Tibial nerve (tissue), 4 donors: ENCODE measurements at regions not wholly inside any gene's neighbourhood (a gene's known extent, or its start where the extent isn't known, plus 50 kb on each side); places are given as distances from the start of the nearest gene placed in this dataset.

Experiments used
- EP300 ChIP-seq, 2 donors: sonication (generic); formaldehyde crosslinking; IDR thresholded peaks; one replicate each; pipeline ENCODE4 v1.6.1; 2017; ENCODE audit warnings: antibody characterized with exemption in 2 of 2, mild to moderate bottlenecking in 1 of 2
- POLR2A ChIP-seq, 2 donors: fragments of 450-650 bp; IDR thresholded peaks; one replicate each; pipeline ENCODE4 v1.6.1; 2017; ENCODE audit warnings: antibody characterized with exemption in 2 of 2, mild to moderate bottlenecking in 2 of 2, moderate library complexity in 2 of 2
- TF ChIP-seq, protein P1 (sequence below), 5 experiments: fragments of 200-600 bp in 3 of 5; fragments of 450-650 bp in 2 of 5; sonication (generic) in 3 of 5; IDR thresholded peaks; one replicate each; pipeline ENCODE4 v1.5.1; 2016 to 2019; ENCODE audit warnings: antibody characterized with exemption in 5 of 5, mild to moderate bottlenecking in 3 of 5, moderate library complexity in 2 of 5

DNA sequence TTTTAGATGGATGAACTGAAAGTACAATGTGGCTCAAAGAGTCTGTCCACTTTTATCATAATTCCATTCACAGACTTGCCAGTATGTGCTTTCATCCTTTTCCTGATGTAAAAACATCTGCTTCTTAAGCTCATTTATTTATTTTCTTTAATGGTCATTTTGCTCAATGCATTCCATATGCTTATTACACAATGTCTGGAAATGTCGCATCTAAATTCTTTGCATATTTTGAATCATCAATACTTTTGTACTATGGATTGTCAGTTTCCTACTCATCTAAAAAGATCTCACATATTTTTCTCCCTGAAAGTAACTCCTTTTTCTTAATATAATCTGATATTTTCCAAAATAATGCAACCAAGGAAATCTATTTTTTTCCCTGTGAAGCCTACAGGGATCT lies 1315.8 kb downstream of the EFNB2 start:
- TF ChIP-seq, protein P1, sequence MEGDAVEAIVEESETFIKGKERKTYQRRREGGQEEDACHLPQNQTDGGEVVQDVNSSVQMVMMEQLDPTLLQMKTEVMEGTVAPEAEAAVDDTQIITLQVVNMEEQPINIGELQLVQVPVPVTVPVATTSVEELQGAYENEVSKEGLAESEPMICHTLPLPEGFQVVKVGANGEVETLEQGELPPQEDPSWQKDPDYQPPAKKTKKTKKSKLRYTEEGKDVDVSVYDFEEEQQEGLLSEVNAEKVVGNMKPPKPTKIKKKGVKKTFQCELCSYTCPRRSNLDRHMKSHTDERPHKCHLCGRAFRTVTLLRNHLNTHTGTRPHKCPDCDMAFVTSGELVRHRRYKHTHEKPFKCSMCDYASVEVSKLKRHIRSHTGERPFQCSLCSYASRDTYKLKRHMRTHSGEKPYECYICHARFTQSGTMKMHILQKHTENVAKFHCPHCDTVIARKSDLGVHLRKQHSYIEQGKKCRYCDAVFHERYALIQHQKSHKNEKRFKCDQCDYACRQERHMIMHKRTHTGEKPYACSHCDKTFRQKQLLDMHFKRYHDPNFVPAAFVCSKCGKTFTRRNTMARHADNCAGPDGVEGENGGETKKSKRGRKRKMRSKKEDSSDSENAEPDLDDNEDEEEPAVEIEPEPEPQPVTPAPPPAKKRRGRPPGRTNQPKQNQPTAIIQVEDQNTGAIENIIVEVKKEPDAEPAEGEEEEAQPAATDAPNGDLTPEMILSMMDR (IDR thresholded peaks at IDR 0.05): no peak
- no peak for TF ChIP-seq EP300 (IDR thresholded peaks at IDR 0.05)
- no peak for TF ChIP-seq POLR2A (IDR thresholded peaks at IDR 0.05)
